ENCODE measurements at regions not wholly inside any gene's neighbourhood (a gene's known extent, or its start where the extent isn't known, plus 50 kb on each side); places are given as distances from the start of the nearest gene placed in this dataset.

DNA sequence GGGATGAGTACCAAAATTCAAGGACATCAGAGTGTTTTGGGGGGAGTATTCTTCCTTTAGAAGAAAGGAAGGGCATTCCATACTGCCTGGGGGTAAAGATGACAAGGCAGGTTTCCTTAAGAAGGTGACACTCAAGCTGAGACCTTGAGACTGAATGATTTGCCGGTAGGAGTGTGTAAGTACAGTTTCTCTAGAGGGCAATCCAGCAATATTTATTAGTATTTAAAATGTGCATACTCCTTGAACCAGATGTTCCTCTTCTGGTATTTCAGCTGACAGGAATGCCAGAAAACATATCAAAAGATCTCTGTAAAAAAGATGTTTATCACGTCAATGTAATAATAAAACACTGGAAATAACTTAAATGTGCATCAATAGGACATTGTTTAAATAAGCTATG lies 106.4 kb upstream of the TMCC3 start:
- intact Hi-C loops (cut with DNase I), result loop anchor here in 1 of 2 donors (10.0 kb wide), 1 partner anchor 152 kb away; no protein-coding TSS in a partner anchor
- ATAC-seq, result no peak
- 71% methylated on average over 1 of the region's 2 CpGs for WGBS (ENCODE audit: insufficient coverage, low coverage, low lambda C conversion rate, missing lambda C conversion rate)

DNA sequence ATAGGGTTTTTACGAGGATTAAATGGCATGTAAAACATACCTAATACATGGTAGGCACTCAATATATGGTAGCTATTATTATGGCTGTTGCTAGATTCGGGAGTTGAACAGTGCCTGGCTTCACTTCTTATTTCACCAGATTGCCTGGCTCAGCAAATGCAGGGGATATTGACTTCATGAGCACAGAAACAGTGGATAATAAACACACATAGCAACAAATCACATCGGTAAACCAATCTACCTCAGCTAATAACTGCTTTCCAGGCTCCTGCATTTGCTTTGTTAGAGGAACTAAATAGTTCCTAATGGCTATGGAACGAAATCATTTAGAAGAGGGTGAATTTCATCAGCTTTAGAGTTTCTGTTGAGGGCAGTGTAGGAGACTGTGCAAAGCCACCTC lies 105.2 kb upstream of the TMCC3 start:
- WGBS (ENCODE audit: insufficient coverage, low coverage, low lambda C conversion rate, missing lambda C conversion rate), result 74% methylated on average over 4 of the region's 4 CpGs
- Histone ChIP-seq H3K4me1 (no peaks in the 10 kb centered on the region), H3K4me3 (no peak overlapping the region), H3K27ac (no peak overlapping the region), H3K9me3 (no peaks in the 10 kb centered on the region), H3K27me3 (no peaks in the 10 kb centered on the region), H3K36me3 (no peaks in the 10 kb centered on the region)
- intact Hi-C loops (cut with DNase I), result loop anchor here in 1 of 2 donors (10.0 kb wide), 1 partner anchor 151 kb away; no protein-coding TSS in a partner anchor
- no peak for ATAC-seq
- TF ChIP-seq, protein P1, sequence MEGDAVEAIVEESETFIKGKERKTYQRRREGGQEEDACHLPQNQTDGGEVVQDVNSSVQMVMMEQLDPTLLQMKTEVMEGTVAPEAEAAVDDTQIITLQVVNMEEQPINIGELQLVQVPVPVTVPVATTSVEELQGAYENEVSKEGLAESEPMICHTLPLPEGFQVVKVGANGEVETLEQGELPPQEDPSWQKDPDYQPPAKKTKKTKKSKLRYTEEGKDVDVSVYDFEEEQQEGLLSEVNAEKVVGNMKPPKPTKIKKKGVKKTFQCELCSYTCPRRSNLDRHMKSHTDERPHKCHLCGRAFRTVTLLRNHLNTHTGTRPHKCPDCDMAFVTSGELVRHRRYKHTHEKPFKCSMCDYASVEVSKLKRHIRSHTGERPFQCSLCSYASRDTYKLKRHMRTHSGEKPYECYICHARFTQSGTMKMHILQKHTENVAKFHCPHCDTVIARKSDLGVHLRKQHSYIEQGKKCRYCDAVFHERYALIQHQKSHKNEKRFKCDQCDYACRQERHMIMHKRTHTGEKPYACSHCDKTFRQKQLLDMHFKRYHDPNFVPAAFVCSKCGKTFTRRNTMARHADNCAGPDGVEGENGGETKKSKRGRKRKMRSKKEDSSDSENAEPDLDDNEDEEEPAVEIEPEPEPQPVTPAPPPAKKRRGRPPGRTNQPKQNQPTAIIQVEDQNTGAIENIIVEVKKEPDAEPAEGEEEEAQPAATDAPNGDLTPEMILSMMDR (IDR thresholded peaks at IDR 0.05), result no peak
- TF ChIP-seq POLR2A (IDR thresholded peaks at IDR 0.05), result no peak
- no peak for DNase-seq

More for the DNA sequence above, 106.4 kb upstream of the TMCC3 start:
- TF ChIP-seq, protein P1 (IDR thresholded peaks at IDR 0.05), result no peak
- no peak for TF ChIP-seq POLR2A (IDR thresholded peaks at IDR 0.05)
- Histone ChIP-seq H3K4me3 (no peak overlapping the region), H3K27ac (no peak overlapping the region), H3K4me1 (no peaks in the 10 kb centered on the region), H3K36me3 (no peaks in the 10 kb centered on the region), H3K9me3 (no peaks in the 10 kb centered on the region), H3K27me3 (no peaks in the 10 kb centered on the region)
- no peak for DNase-seq

DNA sequence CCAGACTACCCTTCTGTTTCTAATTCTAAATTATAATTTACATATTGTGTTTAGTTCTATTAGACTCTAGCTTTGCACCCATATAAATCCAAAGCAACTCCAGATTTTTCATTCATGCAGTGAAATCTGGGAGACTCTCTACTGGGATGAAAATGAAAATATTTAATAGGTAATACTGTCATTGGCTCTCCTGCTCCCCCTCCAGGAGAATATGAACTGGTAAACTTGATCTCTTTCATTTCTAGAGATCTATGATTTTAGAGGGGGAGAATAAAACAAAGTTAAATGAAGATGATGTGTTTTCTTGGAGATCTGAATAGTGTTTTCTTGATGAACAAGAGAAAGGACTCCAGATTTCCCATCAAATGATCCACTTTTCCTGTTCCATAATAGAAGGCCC lies 104.3 kb upstream of the TMCC3 start:
- TF ChIP-seq, protein P1 (IDR thresholded peaks at IDR 0.05), result peak; percentile 18 to 23 (median 19)
- no peak for TF ChIP-seq POLR2A (IDR thresholded peaks at IDR 0.05)
- no peak overlapping the region for H3K4me3 ChIP-seq
- H3K27me3 ChIP-seq, result no peaks in the 10 kb centered on the region
- H3K27ac ChIP-seq, result no peak overlapping the region
- DNase-seq (no peak), ATAC-seq (no peak)
- intact Hi-C loops (cut with DNase I), result loop anchor here in 1 of 2 donors (10.0 kb wide), 1 partner anchor 150 kb away; no protein-coding TSS in a partner anchor
- no peaks in the 10 kb centered on the region for H3K9me3 ChIP-seq
- H3K36me3 ChIP-seq, result no peaks in the 10 kb centered on the region
- H3K4me1 ChIP-seq, result no peaks in the 10 kb centered on the region

DNA sequence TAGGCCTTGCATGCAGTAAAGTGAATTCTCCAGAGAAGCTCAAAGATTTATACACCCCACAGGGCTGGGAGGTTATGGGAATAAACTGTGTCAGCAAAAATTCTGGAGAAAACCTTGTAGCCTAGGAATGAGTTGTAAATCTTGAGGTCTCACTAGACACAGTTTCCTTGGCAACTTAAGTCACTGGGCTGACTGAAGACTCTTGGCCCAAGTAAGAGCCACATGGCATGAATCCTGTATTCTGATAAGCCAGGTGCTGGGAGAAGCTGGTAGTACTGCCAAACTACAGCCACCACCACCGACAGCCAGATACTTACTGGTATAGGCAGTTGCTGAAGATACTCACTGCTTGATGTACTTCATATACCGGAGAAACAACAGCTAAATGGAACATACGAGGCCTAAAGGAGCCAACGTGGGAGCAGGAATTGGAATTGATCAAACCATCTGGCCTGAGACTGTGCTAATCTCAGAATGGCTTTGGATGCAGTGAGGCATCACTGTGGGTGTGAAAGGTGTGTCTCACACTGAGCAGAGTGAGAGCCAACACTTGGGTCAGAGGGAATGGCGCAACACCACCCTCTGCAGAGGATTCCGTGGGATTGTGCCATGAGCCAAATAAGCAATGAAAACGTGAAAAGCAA lies 102.8 kb upstream of the TMCC3 start:
- Histone ChIP-seq H3K9me3 (no peaks in the 10 kb centered on the region), H3K27me3 (no peaks in the 10 kb centered on the region), H3K36me3 (no peaks in the 10 kb centered on the region), H3K4me1 (no peaks in the 10 kb centered on the region), H3K4me3 (no peak overlapping the region), H3K27ac (no peak overlapping the region)
- ATAC-seq, result peak; percentile 55 to 97 (median 80)
- intact Hi-C loops (cut with DNase I), result loop anchor here in 1 of 2 donors (10.0 kb wide), 1 partner anchor 148 kb away; no protein-coding TSS in a partner anchor
- no peak for TF ChIP-seq POLR2A (IDR thresholded peaks at IDR 0.05)
- TF ChIP-seq, protein P1 (IDR thresholded peaks at IDR 0.05), result peak in 1 of 4 donors; percentile 26
- WGBS (ENCODE audit: insufficient coverage, low coverage, low lambda C conversion rate, missing lambda C conversion rate), result 52% methylated on average over 5 of the region's 7 CpGs
- peak in 2 of 3 donors; percentile 53 to 68 for DNase-seq
